ENCODE measurements at regions not wholly inside any gene's neighbourhood (a gene's known extent, or its start where the extent isn't known, plus 50 kb on each side); places are given as distances from the start of the nearest gene placed in this dataset.

DNA sequence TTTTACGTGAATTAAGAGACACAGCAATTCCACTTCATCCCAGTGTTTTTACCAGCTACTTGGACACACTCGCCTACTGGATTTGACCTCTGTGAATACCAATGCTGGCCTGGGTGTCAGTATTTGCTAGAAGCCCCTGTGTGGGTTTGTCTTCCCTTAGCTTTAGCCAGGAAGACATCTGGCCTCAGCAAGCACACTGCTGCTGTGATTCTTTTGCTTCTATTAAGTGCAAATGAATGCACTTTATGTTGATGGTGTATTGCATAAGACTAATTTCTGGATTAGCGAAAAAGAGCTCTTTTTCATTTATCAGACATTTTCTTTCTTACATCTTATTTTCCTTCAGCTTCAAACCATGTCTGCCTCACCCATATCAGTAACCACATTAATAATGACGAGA is 140.0 kb downstream of the CHRM3 start:
- intact Hi-C loops (cut with micrococcal nuclease; ENCODE audit: unreplicated experiment) = no loop called here
- Histone ChIP-seq H3K36me3 (ENCODE audit: control insufficient read depth, insufficient read depth, low read length) (no peaks in the 10 kb centered on the region), H3K27ac (ENCODE audit: low read length) (no peak overlapping the region), H3K4me1 (ENCODE audit: control insufficient read depth, insufficient read depth, low read length) (no peaks in the 10 kb centered on the region), H3K27me3 (ENCODE audit: control insufficient read depth, insufficient read depth, low read length) (no peaks in the 10 kb centered on the region), H3K9me3 (ENCODE audit: control insufficient read depth, insufficient read depth, low read depth, low read length) (peaks cover 6% of the 10 kb centered on the region; the same call in 1 of the 2 replicates), H3K4me3 (ENCODE audit: low read depth in 2 of 2, low read length in 2 of 2) (no peak overlapping the region)
- ChIA-PET POLR2A (no interaction called here), CTCF (no interaction called here)
- DNase-seq (ENCODE audit: low read depth, low spot score) (no peak), ATAC-seq (no peak)
- TF ChIP-seq TCF7L2 (IDR thresholded peaks at IDR 0.05; ENCODE audit: low read depth, low read length) (no peak), POLR2AphosphoS5 (IDR thresholded peaks at IDR 0.05; ENCODE audit: low read depth, low read length) (no peak), SIN3A (IDR thresholded peaks at IDR 0.05; ENCODE audit: borderline replicate concordance, insufficient read depth, low read depth, low read length) (no peak)
- TF ChIP-seq, protein P1, sequence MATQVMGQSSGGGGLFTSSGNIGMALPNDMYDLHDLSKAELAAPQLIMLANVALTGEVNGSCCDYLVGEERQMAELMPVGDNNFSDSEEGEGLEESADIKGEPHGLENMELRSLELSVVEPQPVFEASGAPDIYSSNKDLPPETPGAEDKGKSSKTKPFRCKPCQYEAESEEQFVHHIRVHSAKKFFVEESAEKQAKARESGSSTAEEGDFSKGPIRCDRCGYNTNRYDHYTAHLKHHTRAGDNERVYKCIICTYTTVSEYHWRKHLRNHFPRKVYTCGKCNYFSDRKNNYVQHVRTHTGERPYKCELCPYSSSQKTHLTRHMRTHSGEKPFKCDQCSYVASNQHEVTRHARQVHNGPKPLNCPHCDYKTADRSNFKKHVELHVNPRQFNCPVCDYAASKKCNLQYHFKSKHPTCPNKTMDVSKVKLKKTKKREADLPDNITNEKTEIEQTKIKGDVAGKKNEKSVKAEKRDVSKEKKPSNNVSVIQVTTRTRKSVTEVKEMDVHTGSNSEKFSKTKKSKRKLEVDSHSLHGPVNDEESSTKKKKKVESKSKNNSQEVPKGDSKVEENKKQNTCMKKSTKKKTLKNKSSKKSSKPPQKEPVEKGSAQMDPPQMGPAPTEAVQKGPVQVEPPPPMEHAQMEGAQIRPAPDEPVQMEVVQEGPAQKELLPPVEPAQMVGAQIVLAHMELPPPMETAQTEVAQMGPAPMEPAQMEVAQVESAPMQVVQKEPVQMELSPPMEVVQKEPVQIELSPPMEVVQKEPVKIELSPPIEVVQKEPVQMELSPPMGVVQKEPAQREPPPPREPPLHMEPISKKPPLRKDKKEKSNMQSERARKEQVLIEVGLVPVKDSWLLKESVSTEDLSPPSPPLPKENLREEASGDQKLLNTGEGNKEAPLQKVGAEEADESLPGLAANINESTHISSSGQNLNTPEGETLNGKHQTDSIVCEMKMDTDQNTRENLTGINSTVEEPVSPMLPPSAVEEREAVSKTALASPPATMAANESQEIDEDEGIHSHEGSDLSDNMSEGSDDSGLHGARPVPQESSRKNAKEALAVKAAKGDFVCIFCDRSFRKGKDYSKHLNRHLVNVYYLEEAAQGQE (IDR thresholded peaks at IDR 0.05; ENCODE audit: insufficient read depth in 1 of 2, low read depth in 2 of 2, low read length in 1 of 2) = no peak
- TF ChIP-seq, protein P2, sequence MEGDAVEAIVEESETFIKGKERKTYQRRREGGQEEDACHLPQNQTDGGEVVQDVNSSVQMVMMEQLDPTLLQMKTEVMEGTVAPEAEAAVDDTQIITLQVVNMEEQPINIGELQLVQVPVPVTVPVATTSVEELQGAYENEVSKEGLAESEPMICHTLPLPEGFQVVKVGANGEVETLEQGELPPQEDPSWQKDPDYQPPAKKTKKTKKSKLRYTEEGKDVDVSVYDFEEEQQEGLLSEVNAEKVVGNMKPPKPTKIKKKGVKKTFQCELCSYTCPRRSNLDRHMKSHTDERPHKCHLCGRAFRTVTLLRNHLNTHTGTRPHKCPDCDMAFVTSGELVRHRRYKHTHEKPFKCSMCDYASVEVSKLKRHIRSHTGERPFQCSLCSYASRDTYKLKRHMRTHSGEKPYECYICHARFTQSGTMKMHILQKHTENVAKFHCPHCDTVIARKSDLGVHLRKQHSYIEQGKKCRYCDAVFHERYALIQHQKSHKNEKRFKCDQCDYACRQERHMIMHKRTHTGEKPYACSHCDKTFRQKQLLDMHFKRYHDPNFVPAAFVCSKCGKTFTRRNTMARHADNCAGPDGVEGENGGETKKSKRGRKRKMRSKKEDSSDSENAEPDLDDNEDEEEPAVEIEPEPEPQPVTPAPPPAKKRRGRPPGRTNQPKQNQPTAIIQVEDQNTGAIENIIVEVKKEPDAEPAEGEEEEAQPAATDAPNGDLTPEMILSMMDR (IDR thresholded peaks at IDR 0.05) = no peak
- in situ Hi-C loops (cut with HindIII; ENCODE audit: low pct_unique_long_range_greater_than_20kb, low sequenced_read_pairs) = no loop called here
- BruUV-seq (replicated peaks) = no TSS peak

DNA sequence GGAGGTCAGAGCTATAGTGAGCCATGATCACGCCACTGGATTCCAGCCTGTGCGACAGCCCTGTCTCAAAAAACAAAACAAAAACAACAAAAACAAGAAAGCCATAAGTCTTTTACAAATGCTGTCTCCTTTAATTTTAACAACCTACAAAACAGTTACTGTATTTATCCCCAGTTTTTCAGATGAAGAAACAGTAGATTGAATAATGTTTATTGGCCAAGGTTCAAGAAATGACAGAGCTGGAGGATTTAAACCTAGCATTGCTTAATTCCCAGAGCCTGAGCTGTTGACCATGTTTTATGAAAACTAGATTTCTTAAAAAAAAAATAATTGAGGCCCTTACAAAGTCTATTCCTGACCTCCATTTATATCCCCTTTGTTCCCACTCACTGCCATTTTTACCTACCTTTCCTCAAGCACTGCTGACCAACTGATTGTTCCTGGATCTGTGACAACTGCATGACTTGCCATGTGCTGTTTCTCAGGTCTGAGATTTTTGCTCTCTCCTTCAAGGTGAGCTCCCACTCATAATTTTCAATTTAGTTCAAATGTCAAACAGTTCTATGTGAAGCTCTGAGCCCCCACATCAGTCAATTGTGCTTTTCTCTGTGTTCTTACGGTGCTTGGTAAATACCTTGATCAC is 140.8 kb downstream of the CHRM3 start:
- Histone ChIP-seq H3K27ac (ENCODE audit: low read length) (no peak overlapping the region), H3K9me3 (ENCODE audit: control insufficient read depth, insufficient read depth, low read depth, low read length) (peaks cover 6% of the 10 kb centered on the region; the same call in 1 of the 2 replicates), H3K36me3 (ENCODE audit: control insufficient read depth, insufficient read depth, low read length) (no peaks in the 10 kb centered on the region), H3K27me3 (ENCODE audit: control insufficient read depth, insufficient read depth, low read length) (no peaks in the 10 kb centered on the region), H3K4me3 (ENCODE audit: low read depth in 2 of 2, low read length in 2 of 2) (no peak overlapping the region), H3K4me1 (ENCODE audit: control insufficient read depth, insufficient read depth, low read length) (no peaks in the 10 kb centered on the region)
- ATAC-seq = no peak
- TF ChIP-seq, protein P2 (IDR thresholded peaks at IDR 0.05) = no peak
- TF ChIP-seq POLR2AphosphoS5 (IDR thresholded peaks at IDR 0.05; ENCODE audit: low read depth, low read length) (no peak), TCF7L2 (IDR thresholded peaks at IDR 0.05; ENCODE audit: low read depth, low read length) (no peak), SIN3A (IDR thresholded peaks at IDR 0.05; ENCODE audit: borderline replicate concordance, insufficient read depth, low read depth, low read length) (no peak)
- TF ChIP-seq, protein P1 (IDR thresholded peaks at IDR 0.05; ENCODE audit: insufficient read depth in 1 of 2, low read depth in 2 of 2, low read length in 1 of 2) = no peak
- BruUV-seq (replicated peaks) = no TSS peak
- POLR2A ChIA-PET = no interaction called here
- DNase-seq (ENCODE audit: low read depth, low spot score) = no peak
- intact Hi-C loops (cut with micrococcal nuclease; ENCODE audit: unreplicated experiment) (no loop called here), in situ Hi-C loops (cut with HindIII; ENCODE audit: low pct_unique_long_range_greater_than_20kb, low sequenced_read_pairs) (no loop called here)
- CTCF ChIA-PET = no interaction called here
